VCaP (cell line): ENCODE measurements at regions not wholly inside any gene's neighbourhood (a gene's known extent, or its start where the extent isn't known, plus 50 kb on each side); places are given as distances from the start of the nearest gene placed in this dataset.

Source experiments
- H3K27ac ChIP-seq: fragments of 450-650 bp; 2 replicates; pipeline ENCODE4 v1.5.1; 2017
- TF ChIP-seq, protein P1 (sequence below): fragments of 450-650 bp; conservative IDR thresholded peaks from 2 replicates; pipeline ENCODE4 v1.5.1; 2017; ENCODE audit warnings: mild to moderate bottlenecking, moderate library complexity

DNA sequence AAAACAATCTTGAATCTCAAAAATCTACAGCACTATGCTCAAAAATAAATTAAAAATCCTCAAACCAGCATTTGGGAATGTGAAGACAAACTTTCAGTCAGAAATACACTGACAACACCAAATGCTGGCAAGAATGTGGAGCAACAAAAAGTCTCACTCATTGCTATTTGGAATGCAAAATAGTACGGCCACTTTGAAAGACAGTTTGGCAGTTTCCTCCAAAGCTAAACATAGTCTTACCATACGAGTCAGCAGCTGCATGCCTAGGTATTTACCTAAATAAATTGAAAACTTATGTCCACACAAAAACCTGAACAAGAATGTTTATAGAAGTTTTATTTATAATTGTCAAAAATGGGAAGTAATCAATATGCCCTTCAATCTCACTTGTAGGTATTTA lies 904.2 kb upstream of the LRRC4C start:
- TF ChIP-seq, protein P1, sequence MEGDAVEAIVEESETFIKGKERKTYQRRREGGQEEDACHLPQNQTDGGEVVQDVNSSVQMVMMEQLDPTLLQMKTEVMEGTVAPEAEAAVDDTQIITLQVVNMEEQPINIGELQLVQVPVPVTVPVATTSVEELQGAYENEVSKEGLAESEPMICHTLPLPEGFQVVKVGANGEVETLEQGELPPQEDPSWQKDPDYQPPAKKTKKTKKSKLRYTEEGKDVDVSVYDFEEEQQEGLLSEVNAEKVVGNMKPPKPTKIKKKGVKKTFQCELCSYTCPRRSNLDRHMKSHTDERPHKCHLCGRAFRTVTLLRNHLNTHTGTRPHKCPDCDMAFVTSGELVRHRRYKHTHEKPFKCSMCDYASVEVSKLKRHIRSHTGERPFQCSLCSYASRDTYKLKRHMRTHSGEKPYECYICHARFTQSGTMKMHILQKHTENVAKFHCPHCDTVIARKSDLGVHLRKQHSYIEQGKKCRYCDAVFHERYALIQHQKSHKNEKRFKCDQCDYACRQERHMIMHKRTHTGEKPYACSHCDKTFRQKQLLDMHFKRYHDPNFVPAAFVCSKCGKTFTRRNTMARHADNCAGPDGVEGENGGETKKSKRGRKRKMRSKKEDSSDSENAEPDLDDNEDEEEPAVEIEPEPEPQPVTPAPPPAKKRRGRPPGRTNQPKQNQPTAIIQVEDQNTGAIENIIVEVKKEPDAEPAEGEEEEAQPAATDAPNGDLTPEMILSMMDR = no peak
- no peak overlapping the region for H3K27ac ChIP-seq

DNA sequence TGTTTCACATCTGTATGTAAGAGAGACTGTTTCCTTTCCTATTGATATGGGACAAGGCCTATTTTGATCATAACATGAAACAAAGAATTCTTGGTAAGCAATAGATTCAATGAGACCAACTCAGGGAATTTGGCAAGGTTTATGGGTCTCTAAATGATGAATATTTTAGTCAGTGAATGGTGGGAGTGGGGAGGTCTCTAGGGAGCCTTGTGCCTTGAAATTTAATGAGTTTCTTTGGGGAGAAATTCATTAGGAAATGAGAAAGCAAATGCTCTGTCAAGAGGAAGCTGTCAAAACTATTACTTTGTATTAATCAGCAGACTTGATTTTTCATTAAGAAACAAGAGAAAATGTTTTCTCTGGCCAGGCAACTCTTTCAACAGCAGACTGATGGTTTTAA lies 921.7 kb upstream of the API5 start:
- no peak overlapping the region for H3K27ac ChIP-seq
- TF ChIP-seq, protein P1 = no peak

GRCh38 chr11:42397483-42397882 lies 914.3 kb upstream of the API5 start:
- TF ChIP-seq, protein P1 = no peak

GRCh38 chr11:42407341-42407740 lies 904.5 kb upstream of the API5 start:
- TF ChIP-seq, protein P1 = peak; percentile 40
- no peak overlapping the region for H3K27ac ChIP-seq

More at GRCh38 chr11:42397483-42397882, 914.3 kb upstream of the API5 start:
- no peak overlapping the region for H3K27ac ChIP-seq

GRCh38 chr11:42410251-42410955 lies 901.4 kb upstream of the API5 start:
- 0 out of 2 replicates have a peak overlapping the region, but pooled peaks have one; percentile 5 for H3K27ac ChIP-seq
- TF ChIP-seq, protein P1 = no peak

GRCh38 chr11:42412590-42412989 lies 899.2 kb upstream of the API5 start:
- TF ChIP-seq, protein P1 = no peak
- no peak overlapping the region for H3K27ac ChIP-seq

DNA sequence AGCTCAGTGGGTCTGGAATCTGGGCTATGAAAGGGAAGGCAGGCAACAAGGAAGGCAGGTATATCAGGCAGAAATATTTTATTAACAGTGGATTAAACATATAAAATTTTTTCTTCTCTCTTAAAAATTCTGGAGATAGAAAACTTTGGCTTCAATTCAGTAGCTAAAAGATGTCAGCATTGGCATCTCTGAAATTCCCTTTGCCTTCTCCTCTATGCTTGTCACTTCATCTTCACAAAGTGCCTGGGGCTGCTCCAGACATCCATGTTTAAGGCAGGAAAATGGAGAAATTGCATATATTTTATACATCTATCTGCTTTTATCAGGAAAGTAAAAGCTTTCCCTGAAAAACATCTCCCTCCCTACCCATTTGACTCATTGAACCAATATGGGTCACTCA lies 894.1 kb upstream of the API5 start:
- H3K27ac ChIP-seq = no peak overlapping the region
- TF ChIP-seq, protein P1 = no peak
